ENCODE measurements at regions not wholly inside any gene's neighbourhood (a gene's known extent, or its start where the extent isn't known, plus 50 kb on each side); places are given as distances from the start of the nearest gene placed in this dataset.

GRCh38 chr3:144444061-144444460 is 472.4 kb downstream of the DIPK2A start:
- no peaks in the 10 kb centered on the region for H3K4me1 Mint-ChIP-seq (ENCODE audit: low read depth)
- TF ChIP-seq, protein P1, sequence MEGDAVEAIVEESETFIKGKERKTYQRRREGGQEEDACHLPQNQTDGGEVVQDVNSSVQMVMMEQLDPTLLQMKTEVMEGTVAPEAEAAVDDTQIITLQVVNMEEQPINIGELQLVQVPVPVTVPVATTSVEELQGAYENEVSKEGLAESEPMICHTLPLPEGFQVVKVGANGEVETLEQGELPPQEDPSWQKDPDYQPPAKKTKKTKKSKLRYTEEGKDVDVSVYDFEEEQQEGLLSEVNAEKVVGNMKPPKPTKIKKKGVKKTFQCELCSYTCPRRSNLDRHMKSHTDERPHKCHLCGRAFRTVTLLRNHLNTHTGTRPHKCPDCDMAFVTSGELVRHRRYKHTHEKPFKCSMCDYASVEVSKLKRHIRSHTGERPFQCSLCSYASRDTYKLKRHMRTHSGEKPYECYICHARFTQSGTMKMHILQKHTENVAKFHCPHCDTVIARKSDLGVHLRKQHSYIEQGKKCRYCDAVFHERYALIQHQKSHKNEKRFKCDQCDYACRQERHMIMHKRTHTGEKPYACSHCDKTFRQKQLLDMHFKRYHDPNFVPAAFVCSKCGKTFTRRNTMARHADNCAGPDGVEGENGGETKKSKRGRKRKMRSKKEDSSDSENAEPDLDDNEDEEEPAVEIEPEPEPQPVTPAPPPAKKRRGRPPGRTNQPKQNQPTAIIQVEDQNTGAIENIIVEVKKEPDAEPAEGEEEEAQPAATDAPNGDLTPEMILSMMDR (IDR thresholded peaks at IDR 0.05; ENCODE audit: unreplicated experiment) = no peak
- no peak overlapping the region for H3K4me3 Mint-ChIP-seq (ENCODE audit: low read depth)
- DNase-seq (ENCODE audit: low spot score, unreplicated experiment) = no peak
- H3K36me3 Mint-ChIP-seq (ENCODE audit: insufficient read depth) = no peaks in the 10 kb centered on the region
- peaks cover under 1% of the 10 kb centered on the region for H3K9me3 Mint-ChIP-seq (ENCODE audit: low read depth)
- no peaks in the 10 kb centered on the region for H3K27me3 Mint-ChIP-seq
- no peak overlapping the region for H3K27ac Mint-ChIP-seq

DNA sequence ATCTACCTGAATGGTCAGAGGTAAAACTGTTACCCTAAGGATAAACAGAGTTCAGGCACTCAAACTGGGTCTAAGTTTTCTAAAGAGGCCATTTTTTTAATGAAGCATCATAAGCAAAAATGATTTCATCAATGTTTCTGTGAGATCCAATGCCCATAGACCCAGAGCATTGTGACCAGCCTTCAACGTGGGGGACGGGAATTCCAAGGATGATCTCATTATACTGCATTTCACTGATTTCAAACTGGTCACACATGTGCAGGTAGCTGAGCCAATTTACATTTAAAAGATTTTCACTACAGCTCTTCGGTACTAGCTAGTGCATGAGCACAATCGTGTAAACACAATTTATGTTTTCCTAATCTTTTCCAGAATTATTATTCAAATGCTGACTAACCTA is 472.9 kb downstream of the DIPK2A start:
- no peak overlapping the region for H3K27ac Mint-ChIP-seq
- H3K36me3 Mint-ChIP-seq (ENCODE audit: insufficient read depth) = no peaks in the 10 kb centered on the region
- H3K4me3 Mint-ChIP-seq (ENCODE audit: low read depth) = no peak overlapping the region
- H3K9me3 Mint-ChIP-seq (ENCODE audit: low read depth) = peaks cover 4% of the 10 kb centered on the region
- H3K27me3 Mint-ChIP-seq = no peaks in the 10 kb centered on the region
- DNase-seq (ENCODE audit: low spot score, unreplicated experiment) = no peak
- H3K4me1 Mint-ChIP-seq (ENCODE audit: low read depth) = no peaks in the 10 kb centered on the region
- TF ChIP-seq, protein P1 (IDR thresholded peaks at IDR 0.05; ENCODE audit: unreplicated experiment) = no peak

- H3K9me3 Mint-ChIP-seq (ENCODE audit: low read depth) = peaks cover 3% of the 10 kb centered on the region
- H3K4me3 Mint-ChIP-seq (ENCODE audit: low read depth) = no peak overlapping the region
- no peak overlapping the region for H3K27ac Mint-ChIP-seq
- no peak for DNase-seq (ENCODE audit: low spot score, unreplicated experiment)
- H3K36me3 Mint-ChIP-seq (ENCODE audit: insufficient read depth) = no peaks in the 10 kb centered on the region
- H3K27me3 Mint-ChIP-seq = no peaks in the 10 kb centered on the region
- peaks cover 2% of the 10 kb centered on the region for H3K4me1 Mint-ChIP-seq (ENCODE audit: low read depth)
- TF ChIP-seq, protein P1 (IDR thresholded peaks at IDR 0.05; ENCODE audit: unreplicated experiment) = no peak
These were observed 484.3 kb downstream of the DIPK2A start for GRCh38 chr3:144455841-144456440.

- Mint-ChIP-seq H3K4me1 (ENCODE audit: low read depth) (peaks cover 2% of the 10 kb centered on the region), H3K27ac (no peak overlapping the region), H3K9me3 (ENCODE audit: low read depth) (peaks cover 3% of the 10 kb centered on the region), H3K36me3 (ENCODE audit: insufficient read depth) (no peaks in the 10 kb centered on the region), H3K27me3 (no peaks in the 10 kb centered on the region), H3K4me3 (ENCODE audit: low read depth) (no peak overlapping the region)
- TF ChIP-seq, protein P1 (IDR thresholded peaks at IDR 0.05; ENCODE audit: unreplicated experiment) = no peak
- DNase-seq (ENCODE audit: low spot score, unreplicated experiment) = no peak
These were observed 486.1 kb downstream of the DIPK2A start for GRCh38 chr3:144457758-144458157.

DNA sequence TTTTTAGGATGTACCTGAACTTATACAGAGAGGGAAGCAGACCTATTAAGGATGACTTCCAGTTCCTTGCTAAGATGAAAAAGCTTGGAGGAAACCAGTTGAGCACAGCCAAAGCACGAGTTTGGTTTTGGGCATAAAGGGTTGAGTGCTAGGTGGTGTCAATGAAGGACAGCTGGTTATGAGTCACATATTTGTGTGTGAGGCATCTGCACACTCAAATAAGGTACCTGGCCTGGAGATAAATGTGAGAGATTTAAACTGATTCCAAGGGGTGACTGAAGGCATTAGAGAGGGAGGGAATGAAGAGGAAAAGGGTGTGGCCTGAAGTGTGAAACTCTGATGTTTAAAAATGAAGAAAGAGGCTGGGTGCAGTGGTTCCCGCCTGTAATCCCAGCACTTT is 486.7 kb downstream of the DIPK2A start:
- peaks cover 1% of the 10 kb centered on the region for H3K4me1 Mint-ChIP-seq (ENCODE audit: low read depth)
- H3K36me3 Mint-ChIP-seq (ENCODE audit: insufficient read depth) = no peaks in the 10 kb centered on the region
- H3K27ac Mint-ChIP-seq = no peak overlapping the region
- peaks cover 3% of the 10 kb centered on the region for H3K9me3 Mint-ChIP-seq (ENCODE audit: low read depth)
- no peaks in the 10 kb centered on the region for H3K27me3 Mint-ChIP-seq
- no peak overlapping the region for H3K4me3 Mint-ChIP-seq (ENCODE audit: low read depth)
- TF ChIP-seq, protein P1 (IDR thresholded peaks at IDR 0.05; ENCODE audit: unreplicated experiment) = no peak
- DNase-seq (ENCODE audit: low spot score, unreplicated experiment) = no peak

Data from progenitor cell of endocrine pancreas (in vitro differentiated cells).